Limb (tissue), 2 donors: ENCODE measurements at regions not wholly inside any gene's neighbourhood (a gene's known extent, or its start where the extent isn't known, plus 50 kb on each side); places are given as distances from the start of the nearest gene placed in this dataset.
A peak's percentile ranks its signal among the peaks of the same experiment; 100 is the strongest.

Source experiments
- DNase-seq, 2 donors: peaks; one replicate each; pipeline ENCODE4 v3.0.0-alpha.2; 2016; ENCODE audit errors: extremely low spot score in 2 of 2

GRCh38 chr9:6703898-6704639, 53.7 kb upstream of the KDM4C start:
- peak; percentile 84 to 91 for DNase-seq

- DNase-seq = no peak
Observed at GRCh38 chr9:6702707-6703106, 55.1 kb upstream of the KDM4C start.

GRCh38 chr9:6696178-6696577, 50.6 kb upstream of the GLDC start:
- no peak for DNase-seq

- DNase-seq = no peak
Observed at GRCh38 chr9:6695121-6695814, 49.7 kb upstream of the GLDC start.
